NCI-H2081 treated with DMSO at 0.1 percent for 48 hours (cell line): ENCODE measurements at regions not wholly inside any gene's neighbourhood (a gene's known extent, or its start where the extent isn't known, plus 50 kb on each side); places are given as distances from the start of the nearest gene placed in this dataset.

Experiments used
- DNase-seq: peaks from one replicate; lab custom pipeline; 2025; lab: John Stamatoyannopoulos, UW

DNA sequence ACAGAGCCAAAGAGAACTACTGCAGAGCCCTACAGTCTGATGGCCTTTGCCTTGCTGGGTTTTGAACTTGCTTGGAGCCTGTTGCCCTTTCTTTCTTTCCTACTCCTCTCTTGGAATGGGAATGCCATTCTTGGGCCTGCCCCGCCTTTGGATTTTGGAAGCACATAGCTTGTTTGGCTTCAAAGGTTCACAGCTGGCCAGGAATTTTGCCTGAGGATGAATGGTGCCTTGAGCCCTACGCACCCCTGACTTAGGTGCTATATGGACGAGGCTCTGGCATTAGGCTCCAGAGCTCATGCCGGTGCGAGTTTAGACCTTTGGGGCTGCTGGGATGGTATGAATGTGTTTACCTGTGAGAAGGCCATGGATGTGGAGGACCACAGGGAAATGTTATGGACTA lies 663.3 kb upstream of the HS6ST1 start:
- no peak for DNase-seq

GRCh38 chr2:128982670-128983069 lies 664.0 kb upstream of the HS6ST1 start:
- DNase-seq: no peak

- no peak for DNase-seq
These were observed 664.4 kb upstream of the HS6ST1 start for GRCh38 chr2:128983094-128983493.

DNA sequence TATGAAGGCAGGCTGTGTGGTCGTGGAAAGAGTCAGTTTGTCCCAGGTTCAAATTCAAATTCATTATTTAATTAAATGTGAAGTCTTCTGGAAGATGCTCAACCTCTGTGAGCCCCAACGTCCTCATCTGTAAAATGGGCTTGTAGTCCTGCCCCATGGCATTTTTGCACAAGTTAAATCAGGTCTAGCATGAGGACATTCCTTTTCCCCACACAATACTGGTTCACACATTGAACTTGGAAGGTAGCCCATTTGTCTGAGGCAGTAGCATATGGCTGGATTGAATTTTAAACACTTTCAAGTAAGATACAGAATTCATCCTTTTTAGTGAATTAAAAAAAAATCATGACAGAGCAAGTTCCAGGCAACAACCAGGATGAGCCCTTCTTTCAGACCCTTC lies 665.4 kb upstream of the HS6ST1 start:
- DNase-seq: no peak

GRCh38 chr2:128984855-128985254 lies 666.2 kb upstream of the HS6ST1 start:
- DNase-seq: no peak

DNA sequence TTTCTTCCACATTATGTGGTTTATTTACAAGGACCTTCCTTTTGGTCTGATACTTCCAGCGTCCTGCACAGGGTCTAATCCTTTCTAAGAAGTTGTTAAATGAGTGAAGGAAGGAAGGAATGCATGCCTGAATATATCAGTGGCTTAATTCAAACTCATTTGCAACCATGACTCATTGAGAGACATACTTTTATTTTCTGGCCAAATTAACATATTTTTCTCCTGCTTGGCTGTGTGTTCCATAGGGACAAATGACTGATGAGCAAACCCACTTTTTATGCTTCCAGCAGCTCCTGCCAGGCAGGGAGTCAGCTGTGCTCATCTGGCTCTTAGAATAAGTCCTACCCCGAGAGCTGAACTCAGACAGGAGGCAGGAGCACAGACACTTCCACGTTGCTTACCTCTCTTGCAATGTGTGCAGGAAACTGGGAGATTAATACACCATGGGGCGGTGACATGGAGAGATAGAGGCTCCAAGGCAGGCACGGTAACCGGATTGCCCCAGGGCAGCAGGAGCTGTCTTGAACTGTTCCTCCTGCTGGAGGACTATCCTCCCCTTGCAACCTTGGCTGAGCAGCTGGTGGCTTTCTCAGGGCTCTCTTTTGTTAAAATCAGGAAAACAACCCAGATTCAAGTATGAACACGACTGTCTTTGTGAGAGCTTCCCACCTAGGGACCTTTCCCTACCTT lies 667.5 kb upstream of the HS6ST1 start:
- DNase-seq: no peak

DNA sequence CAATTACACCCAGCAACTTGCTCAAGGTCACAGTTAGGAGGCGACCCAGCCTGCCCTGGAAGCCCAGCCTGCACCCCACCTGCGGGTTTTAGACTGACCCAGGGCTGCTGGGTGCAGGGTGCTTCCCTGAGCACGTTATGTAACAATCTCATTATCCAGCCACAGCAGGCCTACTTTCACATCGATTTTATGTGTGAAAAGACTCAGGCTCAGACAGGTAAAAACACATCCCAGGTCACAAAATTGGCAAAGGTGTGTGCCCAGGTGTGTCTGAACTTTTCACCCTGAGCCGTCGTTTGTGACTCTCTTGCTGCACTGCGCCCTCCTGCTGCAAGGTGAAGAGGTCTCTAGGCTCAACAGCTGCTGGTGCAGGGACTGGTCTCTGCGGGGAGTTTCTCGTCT lies 668.2 kb upstream of the HS6ST1 start:
- DNase-seq: no peak

DNA sequence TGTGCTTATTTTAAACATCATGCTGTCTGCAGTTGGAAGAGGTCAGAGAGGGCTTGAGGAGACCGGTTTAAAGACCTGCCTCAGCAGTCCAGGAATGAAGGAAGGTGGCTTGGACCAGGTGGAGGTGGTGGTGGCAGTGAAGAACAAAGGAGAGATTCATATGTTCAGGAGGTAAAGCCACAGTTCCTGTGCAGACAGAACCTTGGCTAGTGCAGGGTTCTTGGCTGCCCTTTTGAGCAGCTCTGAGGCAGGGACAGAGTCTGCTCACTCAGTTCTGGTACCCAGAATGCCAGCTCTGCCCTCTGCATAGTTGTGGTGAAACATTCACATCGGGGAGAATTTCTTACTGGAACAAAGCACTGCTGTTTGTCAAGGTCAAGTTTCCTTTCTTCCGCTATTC lies 669.7 kb upstream of the HS6ST1 start:
- DNase-seq: no peak

GRCh38 chr2:128988967-128989366 lies 670.3 kb upstream of the HS6ST1 start:
- DNase-seq: no peak

DNA sequence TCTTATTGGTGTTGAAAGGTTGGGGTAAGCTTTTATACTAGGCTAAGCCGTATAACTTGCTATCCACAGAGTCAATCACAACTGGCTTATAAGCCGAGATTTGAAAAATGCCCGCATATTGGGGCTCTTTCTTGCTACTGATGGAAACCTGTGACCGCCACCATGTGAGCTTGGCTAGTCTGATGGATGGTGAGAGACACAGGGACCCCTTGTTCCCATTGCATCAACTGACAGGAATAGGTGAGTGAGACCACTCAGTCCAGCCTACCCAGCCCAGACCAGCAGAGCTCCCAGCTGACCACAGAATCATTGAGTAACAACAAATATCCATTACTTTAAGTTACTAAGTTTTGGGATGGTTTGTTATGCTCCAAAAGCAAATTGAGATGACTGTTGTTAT lies 676.4 kb upstream of the HS6ST1 start:
- DNase-seq: no peak

DNA sequence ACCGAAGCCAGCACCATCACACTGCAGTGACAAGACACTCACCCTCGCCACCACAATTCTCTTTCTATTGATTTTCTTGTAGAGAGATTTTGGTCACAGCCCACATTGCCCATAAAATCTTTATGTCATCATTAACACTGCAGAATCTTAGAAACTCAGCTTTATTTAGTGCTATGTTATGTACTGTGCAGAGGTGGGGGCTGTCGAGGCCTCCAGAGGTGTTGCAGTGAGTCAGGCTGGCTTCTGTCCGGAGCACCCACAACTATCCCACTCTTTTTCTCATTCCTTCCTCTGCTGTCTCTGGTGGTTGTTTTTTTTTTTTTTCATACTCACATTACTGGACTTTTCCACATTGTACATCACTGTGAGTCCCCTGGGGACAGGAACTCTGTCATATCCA lies 677.4 kb upstream of the HS6ST1 start:
- DNase-seq: no peak

- no peak for DNase-seq
These were observed 678.6 kb upstream of the HS6ST1 start for GRCh38 chr2:128997166-128997866.

GRCh38 chr2:129001926-129002325 lies 683.3 kb upstream of the HS6ST1 start:
- DNase-seq: no peak

- DNase-seq: no peak
These were observed 684.1 kb upstream of the HS6ST1 start for GRCh38 chr2:129002751-129003150.

DNA sequence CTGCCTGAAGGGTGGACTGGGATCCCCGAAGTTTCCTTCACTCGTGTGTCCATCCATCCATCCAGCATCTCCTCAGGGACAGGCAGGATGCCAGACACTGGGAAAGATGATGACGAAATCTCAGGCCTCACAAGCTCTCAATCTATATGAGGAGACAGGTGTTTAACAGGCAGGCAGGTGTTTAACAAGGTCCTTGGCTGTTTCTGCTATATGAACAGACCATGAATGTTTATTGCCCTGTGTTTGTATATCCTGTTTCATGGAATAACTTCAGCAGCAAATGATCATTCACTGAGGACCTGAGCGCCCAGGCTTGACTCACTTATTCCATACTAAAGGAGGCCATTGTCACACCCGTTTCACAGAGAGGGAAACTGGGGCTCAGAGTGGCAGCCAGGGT lies 685.8 kb upstream of the HS6ST1 start:
- DNase-seq: no peak

GRCh38 chr2:129004940-129005490 lies 686.3 kb upstream of the HS6ST1 start:
- DNase-seq: no peak

GRCh38 chr2:129006135-129006886 lies 687.6 kb upstream of the HS6ST1 start:
- DNase-seq: no peak

DNA sequence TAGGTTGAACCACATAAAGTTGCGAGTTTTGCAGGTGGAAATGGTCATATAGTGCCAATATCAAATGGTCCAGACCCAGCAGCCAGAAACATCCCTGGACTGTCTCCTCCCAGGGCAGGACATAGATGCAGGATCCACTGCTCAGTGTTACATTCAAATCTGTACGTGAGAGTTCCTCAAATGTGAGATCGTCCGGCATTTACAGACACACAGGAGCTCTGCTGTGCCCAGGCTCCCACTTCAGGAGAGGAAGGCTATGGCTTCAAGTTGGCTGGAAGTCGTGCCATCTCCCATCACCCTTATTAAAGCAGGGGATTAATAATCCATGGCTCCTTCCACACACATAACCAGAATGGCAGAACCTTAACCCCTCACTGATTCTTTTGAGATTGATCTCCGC lies 688.2 kb upstream of the HS6ST1 start:
- no peak for DNase-seq

GRCh38 chr2:129008055-129008880 lies 689.6 kb upstream of the HS6ST1 start:
- DNase-seq: no peak

GRCh38 chr2:129008881-129009554 lies 690.4 kb upstream of the HS6ST1 start:
- no peak for DNase-seq

DNA sequence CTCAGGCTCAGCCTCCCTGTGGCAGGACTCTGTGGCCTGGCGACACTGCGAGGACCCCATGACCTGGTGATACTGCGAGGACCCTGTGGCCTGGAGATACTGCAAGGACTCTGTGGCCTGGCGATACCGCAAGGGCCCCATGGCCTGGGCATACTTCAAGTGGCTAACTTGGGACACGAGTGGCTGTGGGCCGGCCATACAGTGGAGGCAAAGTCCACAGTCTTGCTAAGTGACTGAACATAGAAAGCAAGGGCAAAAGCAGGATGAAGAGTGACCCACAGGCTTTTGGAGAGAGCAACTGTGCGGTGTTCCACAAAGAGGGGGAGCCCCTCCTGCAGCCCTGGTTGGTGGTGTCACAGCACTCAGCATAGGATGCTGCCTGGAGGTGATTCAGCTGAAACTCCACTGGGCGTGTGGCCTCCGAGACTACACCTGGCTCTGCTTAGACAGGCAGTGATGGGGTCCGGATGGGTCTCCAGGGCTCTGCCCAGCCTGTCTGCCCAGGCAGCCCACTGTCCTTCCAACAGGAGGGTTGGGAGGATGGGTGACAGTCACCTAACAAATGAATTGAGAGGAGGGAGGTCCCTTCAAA lies 691.0 kb upstream of the HS6ST1 start:
- DNase-seq: no peak
